OCI-LY7 (cell line): ENCODE measurements at regions not wholly inside any gene's neighbourhood (a gene's known extent, or its start where the extent isn't known, plus 50 kb on each side); places are given as distances from the start of the nearest gene placed in this dataset.

Source experiments
- BruUV-seq: library from RNA; stranded (reverse); fragments of 400-500 nt; replicated peaks from 2 replicates; lab custom pipeline; 2021; lab: Mats Ljungman, UMichigan
- CTCF ChIA-PET: fragments of 300-600 bp; sonication (Branson Sonifier 250); formaldehyde crosslinking; loops from one replicate; lab custom pipeline; 2022; ENCODE audit warnings: antibody characterized with exemption; ENCODE audit not compliant: unreplicated experiment; lab: Charles Lee
- POLR2A ChIA-PET: fragments of 300-600 bp; sonication (Branson Sonifier 250); formaldehyde crosslinking; loops from one replicate; lab custom pipeline; 2022; ENCODE audit warnings: antibody characterized with exemption; lab: Charles Lee
- DNase-seq: peaks from one replicate; pipeline ENCODE4 v3.0.0-alpha.2; 2015; ENCODE audit warnings: low spot score
- H2AFZ ChIP-seq: fragments of 200-600 bp; sonication (generic), shearing (Covaris generic); 2 replicates; pipeline ENCODE4 v1.6.1; 2014; ENCODE audit warnings: mild to moderate bottlenecking, antibody characterized with exemption, low read length, moderate library complexity
- H3K27ac ChIP-seq: fragments of 200-600 bp; sonication (generic); 2 replicates; pipeline ENCODE4 v1.5.1; 2014; ENCODE audit warnings: mixed run types, low read depth, mild to moderate bottlenecking, moderate library complexity, low read length, inconsistent platforms; ENCODE audit not compliant: poor library complexity, severe bottlenecking
- H3K36me3 ChIP-seq: fragments of 200-600 bp; sonication (generic); 2 replicates; pipeline ENCODE4 v1.6.1; 2014; ENCODE audit warnings: mild to moderate bottlenecking, antibody characterized with exemption, low read length, moderate library complexity, mixed read lengths; ENCODE audit not compliant: insufficient read depth
- H3K4me1 ChIP-seq: fragments of 200-600 bp; sonication (generic); 2 replicates; pipeline ENCODE4 v1.5.1; 2014; ENCODE audit warnings: mild to moderate bottlenecking, low read length; ENCODE audit not compliant: insufficient read depth, poor library complexity, severe bottlenecking
- H3K4me2 ChIP-seq: fragments of 200-600 bp; sonication (generic); 2 replicates; pipeline ENCODE4 v1.6.1; 2014; ENCODE audit warnings: mild to moderate bottlenecking, low read length
- H3K4me3 ChIP-seq: fragments of 200-600 bp; sonication (generic); 2 replicates; pipeline ENCODE4 v1.5.1; 2014; ENCODE audit warnings: mild to moderate bottlenecking, low read depth, low read length; ENCODE audit not compliant: poor library complexity, severe bottlenecking
- H3K79me2 ChIP-seq: fragments of 200-600 bp; sonication (generic); 2 replicates; pipeline ENCODE4 v1.6.1; 2016; ENCODE audit warnings: low read depth, mild to moderate bottlenecking, low read length, moderate library complexity, mixed read lengths; ENCODE audit not compliant: insufficient read depth
- H3K9me2 ChIP-seq: fragments of 200-600 bp; sonication (generic); 2 replicates; pipeline ENCODE4 v1.6.1; 2016; ENCODE audit warnings: mild to moderate bottlenecking, low read length, mixed read lengths; ENCODE audit not compliant: insufficient read depth
- H3K9me3 ChIP-seq: fragments of 200-600 bp; sonication (generic); 2 replicates; pipeline ENCODE4 v1.6.1; 2014; ENCODE audit warnings: mild to moderate bottlenecking, mixed run types, low read length, mixed read lengths
- H4K20me1 ChIP-seq: fragments of 200-600 bp; sonication (generic); 2 replicates; pipeline ENCODE4 v1.6.1; 2014; ENCODE audit warnings: mild to moderate bottlenecking, antibody characterized with exemption, low read length, moderate library complexity, mixed read lengths; ENCODE audit not compliant: insufficient read depth
- CTCF ChIP-seq: fragments of 200-600 bp; sonication (generic); conservative IDR thresholded peaks from 2 replicates; pipeline ENCODE4 v1.5.1; 2014; ENCODE audit warnings: mild to moderate bottlenecking, antibody characterized with exemption, low read length, moderate library complexity, mixed read lengths
- EZH2phosphoT487 ChIP-seq: fragments of 200-600 bp; sonication (generic); IDR thresholded peaks from 2 replicates; pipeline ENCODE4 v1.6.1; 2018; ENCODE audit warnings: low read depth, borderline replicate concordance, mild to moderate bottlenecking, mixed run types, antibody characterized with exemption, low read length, moderate library complexity, mixed read lengths
- intact Hi-C: fragments of 100-400 bp; cut with micrococcal nuclease; formaldehyde crosslinking; loops from one replicate; pipeline ENCODE4 v1.10.0; 2022; ENCODE audit not compliant: unreplicated experiment

GRCh38 chr6:21312118-21312517, 281.4 kb upstream of the SOX4 start:
- Histone ChIP-seq H3K27ac (no peak overlapping the region), H4K20me1 (no peaks in the 10 kb centered on the region), H3K9me2 (no peaks in the 10 kb centered on the region), H3K4me2 (no peak overlapping the region), H2AFZ (no peak overlapping the region), H3K4me1 (no peaks in the 10 kb centered on the region), H3K9me3 (no peaks in the 10 kb centered on the region), H3K4me3 (no peak overlapping the region), H3K79me2 (no peaks in the 10 kb centered on the region), H3K36me3 (no peaks in the 10 kb centered on the region)
- CTCF ChIA-PET = no interaction called here
- BruUV-seq = no TSS peak
- intact Hi-C loops = no loop called here
- POLR2A ChIA-PET = no interaction called here
- no peak for DNase-seq
- TF ChIP-seq EZH2phosphoT487 = no peak
- TF ChIP-seq CTCF = no peak

GRCh38 chr6:21317642-21318041, 275.9 kb upstream of the SOX4 start:
- Histone ChIP-seq H3K4me1 (no peaks in the 10 kb centered on the region), H3K79me2 (no peaks in the 10 kb centered on the region), H3K4me2 (no peak overlapping the region), H2AFZ (no peak overlapping the region), H4K20me1 (no peaks in the 10 kb centered on the region), H3K36me3 (no peaks in the 10 kb centered on the region), H3K4me3 (no peak overlapping the region), H3K9me3 (no peaks in the 10 kb centered on the region), H3K9me2 (no peaks in the 10 kb centered on the region), H3K27ac (no peak overlapping the region)
- BruUV-seq = no TSS peak
- intact Hi-C loops = no loop called here
- ChIA-PET POLR2A (interaction anchor here (0.6 kb wide), 1 partner anchor 40 kb away, joined by 3 read pairs; no protein-coding TSS in a partner anchor), CTCF (no interaction called here)
- TF ChIP-seq CTCF (no peak), EZH2phosphoT487 (no peak)
- no peak for DNase-seq

DNA sequence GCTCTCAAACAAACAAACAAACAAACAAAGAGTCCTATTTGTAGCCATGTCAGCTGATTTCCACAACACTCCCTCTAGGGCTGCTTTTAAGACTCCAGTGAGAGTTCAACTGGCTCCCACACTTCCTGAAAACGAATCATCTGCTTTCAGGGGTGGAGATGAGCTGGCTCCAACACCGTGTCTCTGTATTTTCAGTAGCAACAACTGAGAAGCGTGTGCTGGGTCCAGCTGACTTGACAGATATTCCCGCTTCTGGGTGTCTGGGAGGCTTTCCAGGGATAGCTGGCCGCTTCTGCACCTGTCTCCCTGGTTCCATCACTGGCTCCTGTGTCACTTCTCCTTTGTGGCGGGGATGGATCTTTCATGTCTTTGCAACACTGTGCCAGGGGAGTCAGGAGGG, 272.5 kb upstream of the SOX4 start:
- intact Hi-C loops = no loop called here
- no peak overlapping the region for H3K4me2 ChIP-seq
- H3K4me1 ChIP-seq = no peaks in the 10 kb centered on the region
- no peaks in the 10 kb centered on the region for H3K79me2 ChIP-seq
- POLR2A ChIA-PET = no interaction called here
- no peak overlapping the region for H2AFZ ChIP-seq
- no TSS peak for BruUV-seq
- no peak for DNase-seq
- H3K27ac ChIP-seq = no peak overlapping the region
- TF ChIP-seq EZH2phosphoT487 (no peak), CTCF (no peak)
- no peaks in the 10 kb centered on the region for H4K20me1 ChIP-seq
- no peaks in the 10 kb centered on the region for H3K36me3 ChIP-seq
- H3K9me3 ChIP-seq = no peaks in the 10 kb centered on the region
- CTCF ChIA-PET = no interaction called here
- H3K9me2 ChIP-seq = no peaks in the 10 kb centered on the region
- no peak overlapping the region for H3K4me3 ChIP-seq
